ENCODE measurements at regions not wholly inside any gene's neighbourhood (a gene's known extent, or its start where the extent isn't known, plus 50 kb on each side); places are given as distances from the start of the nearest gene placed in this dataset.

DNA sequence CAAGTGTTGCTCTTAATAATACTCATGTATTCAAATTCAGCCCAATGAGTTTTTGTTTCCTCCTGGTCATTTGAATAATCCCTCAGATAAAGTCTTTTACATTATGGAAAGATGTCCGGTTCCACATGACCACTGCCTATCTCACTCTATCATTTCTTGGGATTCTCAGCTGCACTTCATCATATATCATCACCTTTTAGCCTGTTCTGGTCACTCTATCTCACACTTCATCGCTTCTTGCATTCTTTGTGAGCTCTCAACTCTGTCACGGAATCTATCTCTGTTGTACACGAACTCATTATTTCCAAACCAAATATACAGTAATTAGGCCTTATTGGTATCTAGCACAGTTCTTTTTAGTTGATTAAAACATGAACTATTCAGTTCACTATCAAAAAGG is 126.9 kb upstream of the HAND2 start:
- TF ChIP-seq, protein P1, sequence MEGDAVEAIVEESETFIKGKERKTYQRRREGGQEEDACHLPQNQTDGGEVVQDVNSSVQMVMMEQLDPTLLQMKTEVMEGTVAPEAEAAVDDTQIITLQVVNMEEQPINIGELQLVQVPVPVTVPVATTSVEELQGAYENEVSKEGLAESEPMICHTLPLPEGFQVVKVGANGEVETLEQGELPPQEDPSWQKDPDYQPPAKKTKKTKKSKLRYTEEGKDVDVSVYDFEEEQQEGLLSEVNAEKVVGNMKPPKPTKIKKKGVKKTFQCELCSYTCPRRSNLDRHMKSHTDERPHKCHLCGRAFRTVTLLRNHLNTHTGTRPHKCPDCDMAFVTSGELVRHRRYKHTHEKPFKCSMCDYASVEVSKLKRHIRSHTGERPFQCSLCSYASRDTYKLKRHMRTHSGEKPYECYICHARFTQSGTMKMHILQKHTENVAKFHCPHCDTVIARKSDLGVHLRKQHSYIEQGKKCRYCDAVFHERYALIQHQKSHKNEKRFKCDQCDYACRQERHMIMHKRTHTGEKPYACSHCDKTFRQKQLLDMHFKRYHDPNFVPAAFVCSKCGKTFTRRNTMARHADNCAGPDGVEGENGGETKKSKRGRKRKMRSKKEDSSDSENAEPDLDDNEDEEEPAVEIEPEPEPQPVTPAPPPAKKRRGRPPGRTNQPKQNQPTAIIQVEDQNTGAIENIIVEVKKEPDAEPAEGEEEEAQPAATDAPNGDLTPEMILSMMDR (IDR thresholded peaks at IDR 0.05): no peak
- H3K4me1 ChIP-seq: no peaks in the 10 kb centered on the region
- no peak overlapping the region for H3K4me3 ChIP-seq
- no peaks in the 10 kb centered on the region for H3K36me3 ChIP-seq
- ATAC-seq (no peak), DNase-seq (no peak)
- H3K27me3 ChIP-seq: no peaks in the 10 kb centered on the region
- intact Hi-C loops (cut with DNase I): no loop called here
- H3K9me3 ChIP-seq: no peaks in the 10 kb centered on the region
- no peak overlapping the region for H3K27ac ChIP-seq

- DNase-seq: no peak
- Histone ChIP-seq H3K27me3 (no peaks in the 10 kb centered on the region), H3K9me3 (no peaks in the 10 kb centered on the region), H3K4me1 (no peaks in the 10 kb centered on the region), H3K27ac (no peak overlapping the region), H3K4me3 (no peak overlapping the region), H3K36me3 (no peaks in the 10 kb centered on the region)
- intact Hi-C loops (cut with DNase I): no loop called here
- no peak for ATAC-seq
- TF ChIP-seq, protein P1 (IDR thresholded peaks at IDR 0.05): no peak
Measured at GRCh38 chr4:173652283-173652931, 122.4 kb upstream of the HAND2 start.

- no peaks in the 10 kb centered on the region for H3K36me3 ChIP-seq
- intact Hi-C loops (cut with DNase I): no loop called here
- DNase-seq: no peak
- H3K9me3 ChIP-seq: no peaks in the 10 kb centered on the region
- H3K27me3 ChIP-seq: no peaks in the 10 kb centered on the region
- TF ChIP-seq, protein P1 (IDR thresholded peaks at IDR 0.05): no peak
- ATAC-seq: no peak
- H3K4me3 ChIP-seq: no peak overlapping the region
- H3K4me1 ChIP-seq: no peaks in the 10 kb centered on the region
- H3K27ac ChIP-seq: no peak overlapping the region
Measured at GRCh38 chr4:173651651-173652282, 121.7 kb upstream of the HAND2 start.

GRCh38 chr4:173647902-173648301 is 117.9 kb upstream of the HAND2 start:
- Histone ChIP-seq H3K4me3 (no peak overlapping the region), H3K36me3 (no peaks in the 10 kb centered on the region), H3K27me3 (no peaks in the 10 kb centered on the region), H3K9me3 (no peaks in the 10 kb centered on the region), H3K27ac (no peak overlapping the region), H3K4me1 (no peaks in the 10 kb centered on the region)
- TF ChIP-seq, protein P1 (IDR thresholded peaks at IDR 0.05): no peak
- ATAC-seq: no peak
- no peak for DNase-seq
- intact Hi-C loops (cut with DNase I): no loop called here

GRCh38 chr4:173642509-173642908 is 112.5 kb upstream of the HAND2 start:
- no peak overlapping the region for H3K4me3 ChIP-seq
- H3K4me1 ChIP-seq: no peaks in the 10 kb centered on the region
- ATAC-seq (no peak), DNase-seq (no peak)
- intact Hi-C loops (cut with DNase I): no loop called here
- peaks cover 0 to 12% of the 10 kb centered on the region in 2 donors for H3K9me3 ChIP-seq
- H3K27me3 ChIP-seq: no peaks in the 10 kb centered on the region
- no peaks in the 10 kb centered on the region for H3K36me3 ChIP-seq
- H3K27ac ChIP-seq: no peak overlapping the region
- TF ChIP-seq, protein P1 (IDR thresholded peaks at IDR 0.05): no peak
